IMR-90 (cell line): ENCODE measurements at regions not wholly inside any gene's neighbourhood (a gene's known extent, or its start where the extent isn't known, plus 50 kb on each side); places are given as distances from the start of the nearest gene placed in this dataset.
A peak's percentile ranks its signal among the peaks of the same experiment; 100 is the strongest.

Source experiments
- ATAC-seq: fragments of 200-7000 bp; cut with Tn5 transposase; 2 replicates; pipeline ENCODE4 v1.9.1; 2020; ENCODE audit warnings: low read depth, mild to moderate bottlenecking, moderate library complexity
- BruUV-seq: library from RNA; stranded (reverse); fragments of 400-500 nt; replicated peaks from 2 replicates; lab custom pipeline; 2021; lab: Mats Ljungman, UMichigan
- CTCF ChIA-PET: fragments of 300-600 bp; formaldehyde crosslinking; extraction: SDS; loops from one replicate; lab custom pipeline; 2021; ENCODE audit warnings: antibody characterized with exemption; lab: Yijun Ruan, JAX
- POLR2A ChIA-PET: fragments of 300-600 bp; sonication (Branson Sonifier 250); formaldehyde crosslinking; loops from one replicate; lab custom pipeline; 2022; ENCODE audit warnings: antibody characterized with exemption; ENCODE audit not compliant: unreplicated experiment; lab: Charles Lee
- DNase-seq: peaks from one replicate; pipeline ENCODE4 v3.0.0; 2013
- H2AFZ ChIP-seq: replicated peaks from 2 replicates; pipeline ENCODE3; 2013; ENCODE audit warnings: low read length, mild to moderate bottlenecking; ENCODE audit not compliant: poor library complexity
- H2AK5ac ChIP-seq: 2 replicates; pipeline ENCODE4 v1.6.1; 2013; ENCODE audit warnings: low read depth, low read length, inconsistent platforms
- H2AK9ac ChIP-seq: replicated peaks from 2 replicates; pipeline ENCODE3; 2013; ENCODE audit warnings: mild to moderate bottlenecking, low read depth, low read length, moderate library complexity; ENCODE audit not compliant: poor library complexity
- H2BK120ac ChIP-seq: 2 replicates; pipeline ENCODE4 v1.6.1; 2013; ENCODE audit warnings: low read depth, low read length, inconsistent platforms
- H2BK15ac ChIP-seq: 3 replicates; pipeline ENCODE4 v1.6.1; 2013; ENCODE audit warnings: low read depth, low read length, inconsistent platforms
- H2BK20ac ChIP-seq: 2 replicates; pipeline ENCODE4 v1.6.1; 2013; ENCODE audit warnings: low read depth, mild to moderate bottlenecking, inconsistent platforms, low read length, moderate library complexity
- H2BK5ac ChIP-seq: 2 replicates; pipeline ENCODE4 v1.6.1; 2013; ENCODE audit warnings: mild to moderate bottlenecking, low read depth, low read length, inconsistent platforms; ENCODE audit not compliant: poor library complexity, severe bottlenecking
- H3K14ac ChIP-seq: replicated peaks from 2 replicates; pipeline ENCODE4 v1.6.1; 2013; ENCODE audit warnings: low read depth, low read length, inconsistent platforms
- H3K18ac ChIP-seq: 2 replicates; pipeline ENCODE4 v1.6.1; 2013; ENCODE audit warnings: low read depth, low read length, control low read depth
- H3K23ac ChIP-seq: 2 replicates; pipeline ENCODE4 v1.6.1; 2013; ENCODE audit warnings: low read depth, low read length, inconsistent platforms
- H3K27ac ChIP-seq: 2 replicates; pipeline ENCODE4 v1.5.1; 2013; ENCODE audit warnings: mild to moderate bottlenecking, control low read depth, low read length; ENCODE audit not compliant: insufficient read depth
- H3K27me3 ChIP-seq: 2 replicates; pipeline ENCODE4 v1.6.1; 2013; ENCODE audit warnings: low read length; ENCODE audit not compliant: control insufficient read depth, insufficient read depth
- H3K36me3 ChIP-seq: 2 replicates; pipeline ENCODE4 v1.6.1; 2013; ENCODE audit warnings: low read length, mixed read lengths; ENCODE audit not compliant: control insufficient read depth, insufficient read depth
- H3K4ac ChIP-seq: 2 replicates; pipeline ENCODE4 v1.6.1; 2013; ENCODE audit warnings: low read depth, low read length, inconsistent platforms
- H3K4me1 ChIP-seq: 2 replicates; pipeline ENCODE4 v1.6.1; 2013; ENCODE audit warnings: low read length, mixed read lengths; ENCODE audit not compliant: control insufficient read depth, insufficient read depth
- H3K4me2 ChIP-seq: 2 replicates; pipeline ENCODE4 v1.6.1; 2013; ENCODE audit warnings: low read depth, mild to moderate bottlenecking, control low read depth, low read length, moderate library complexity
- H3K4me3 ChIP-seq: 2 replicates; pipeline ENCODE4 v1.5.1; 2013; ENCODE audit warnings: low read depth, mild to moderate bottlenecking, control low read depth, low read length, moderate library complexity; ENCODE audit not compliant: insufficient read depth
- H3K56ac ChIP-seq: 2 replicates; pipeline ENCODE4 v1.6.1; 2013; ENCODE audit warnings: low read length, inconsistent platforms; ENCODE audit not compliant: insufficient read depth; ENCODE audit errors: extremely low read depth
- H3K79me1 ChIP-seq, 2 experiments: 2 replicates each; pipeline ENCODE4 v1.6.1; 2013; ENCODE audit warnings: low read length in 2 of 2, inconsistent platforms in 1 of 2, low read depth in 1 of 2
- H3K9ac ChIP-seq: 2 replicates; pipeline ENCODE4 v1.6.1; 2013; ENCODE audit warnings: low read depth, low read length, control low read depth
- H3K9me1 ChIP-seq: 2 replicates; pipeline ENCODE4 v1.6.1; 2013; ENCODE audit warnings: low read length, inconsistent platforms; ENCODE audit not compliant: insufficient read depth
- H3K9me3 ChIP-seq: 2 replicates; pipeline ENCODE4 v1.6.1; 2013; ENCODE audit warnings: low read length; ENCODE audit not compliant: control insufficient read depth, insufficient read depth
- H4K20me1 ChIP-seq: 2 replicates; pipeline ENCODE4 v1.6.1; 2013; ENCODE audit warnings: low read length, inconsistent platforms; ENCODE audit not compliant: insufficient read depth
- H4K5ac ChIP-seq: 2 replicates; pipeline ENCODE4 v1.6.1; 2013; ENCODE audit warnings: mild to moderate bottlenecking, low read depth, low read length, control low read depth
- H4K8ac ChIP-seq, 2 experiments: 2 replicates each; pipeline ENCODE4 v1.6.1; 2013; ENCODE audit warnings: low read depth in 2 of 2, low read length in 2 of 2, control low read depth in 1 of 2, inconsistent platforms in 1 of 2
- H4K91ac ChIP-seq: 2 replicates; pipeline ENCODE4 v1.6.1; 2013; ENCODE audit warnings: low read depth, low read length, inconsistent platforms; ENCODE audit not compliant: insufficient read depth
- CEBPB ChIP-seq: IDR thresholded peaks from 2 replicates; pipeline ENCODE4 v1.6.1; 2012; ENCODE audit warnings: low read depth, low read length, improper control_type of control experiment
- CHD1 ChIP-seq: IDR thresholded peaks from 2 replicates; pipeline ENCODE4 v1.6.1; 2012; ENCODE audit warnings: low read depth, low read length, improper control_type of control experiment
- MAZ ChIP-seq: IDR thresholded peaks from 2 replicates; pipeline ENCODE4 v1.6.1; 2012; ENCODE audit warnings: low read depth, mild to moderate bottlenecking, low read length, improper control_type of control experiment, moderate library complexity, borderline replicate concordance
- MXI1 ChIP-seq: IDR thresholded peaks from 2 replicates; pipeline ENCODE4 v1.6.1; 2012; ENCODE audit warnings: low read depth, mild to moderate bottlenecking, low read length, moderate library complexity, borderline replicate concordance
- NFE2L2 ChIP-seq: fragments of 150-350 bp; IDR thresholded peaks from 2 replicates; pipeline ENCODE4 v1.6.1; 2016; ENCODE audit warnings: low read depth, mild to moderate bottlenecking, low read length
- POLR2A ChIP-seq: IDR thresholded peaks from 2 replicates; pipeline ENCODE4 v1.6.1; 2012; ENCODE audit warnings: mild to moderate bottlenecking, low read depth, low read length
- WGBS, 2 experiments: methylation state at CpG; one replicate each; pipeline versions ENCODE4 v1.1.5 to v1.1.7; 2013; ENCODE audit warnings: missing lambda C conversion rate in 2 of 2; ENCODE audit not compliant: insufficient read length in 1 of 2; ENCODE audit errors: extremely low coverage in 2 of 2; 5-methylcytosine and 5-hydroxymethylcytosine counted together
- dilution Hi-C: fragments of 300-500 bp; cut with HindIII; formaldehyde crosslinking; loops from one replicate; pipeline ENCODE4 v1.14.3; 2018; ENCODE audit warnings: low sequenced_read_pairs; ENCODE audit not compliant: unreplicated experiment
- in situ Hi-C: fragments of 300-500 bp; cut with MboI; formaldehyde crosslinking; loops from 3 replicates; pipeline ENCODE4 v1.14.3; 2019; ENCODE audit warnings: low sequenced_read_pairs, inconsistent platforms, mixed read lengths
- intact Hi-C: fragments of 100-400 bp; cut with micrococcal nuclease; formaldehyde crosslinking; loops from 2 replicates; pipeline ENCODE4 v1.10.0; 2022
- TF ChIP-seq, protein P1 (sequence below): fragments of 150-350 bp; IDR thresholded peaks from 2 replicates; pipeline ENCODE4 v1.6.1; 2016; ENCODE audit warnings: low read depth, mild to moderate bottlenecking, low read length, moderate library complexity, borderline replicate concordance
- TF ChIP-seq, protein P2 (sequence below): conservative IDR thresholded peaks from 2 replicates; pipeline ENCODE4 v1.5.1; 2012; ENCODE audit warnings: mild to moderate bottlenecking, low read depth, low read length, improper control_type of control experiment
- TF ChIP-seq, protein P3 (sequence below): fragments of 150-350 bp; IDR thresholded peaks from 2 replicates; pipeline ENCODE4 v1.6.1; 2017; ENCODE audit warnings: mild to moderate bottlenecking, antibody characterized with exemption, low read length, low read depth

DNA sequence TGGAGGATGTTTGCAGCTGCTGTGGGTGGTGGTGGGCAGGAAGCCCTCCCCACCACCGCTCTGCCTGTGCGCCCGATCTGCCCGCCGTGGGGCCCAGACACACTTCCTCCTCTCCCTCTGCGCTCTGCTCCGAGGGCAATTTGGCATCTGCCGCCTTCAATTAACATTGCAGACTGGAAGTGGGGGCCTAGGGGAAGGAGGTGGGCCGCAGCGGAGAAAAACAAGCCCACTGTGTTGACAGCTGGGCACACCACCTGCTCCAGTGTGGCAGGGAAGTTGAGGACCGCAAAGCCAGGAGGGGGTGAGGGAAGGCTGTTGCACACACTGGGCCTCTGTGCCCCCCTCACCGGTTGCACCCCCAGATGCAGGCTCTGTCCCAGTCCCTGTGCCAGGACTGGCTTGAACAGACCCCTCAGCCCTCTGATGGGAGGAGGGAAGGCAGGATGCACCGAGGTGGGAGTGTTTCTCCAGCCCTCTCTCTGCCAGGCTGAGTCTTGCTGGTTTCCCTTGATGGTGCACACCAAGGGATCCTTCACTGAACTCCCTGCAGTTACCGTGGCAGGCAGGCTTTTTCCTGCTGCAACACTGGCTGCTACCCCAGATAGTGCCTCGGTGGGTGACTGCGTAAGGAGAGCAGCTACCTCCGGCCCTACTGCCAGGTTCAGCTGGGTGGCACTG lies 72.8 kb upstream of the MED9 start:
- Histone ChIP-seq H2BK20ac (no peak overlapping the region), H2AK5ac (peak overlapping the region; percentile 43), H2BK15ac (no peak overlapping the region), H4K91ac (no peak overlapping the region), H4K8ac (no peak overlapping the region), H3K36me3 (no peaks in the 10 kb centered on the region), H2AK9ac (no peak overlapping the region), H2AFZ (peak overlapping the region; percentile 64), H2BK120ac (no peak overlapping the region), H3K9ac (no peak overlapping the region), H3K4ac (0 out of 2 replicates have a peak overlapping the region, but pooled peaks have one; percentile 6), H4K20me1 (no peaks in the 10 kb centered on the region), H3K14ac (no peak overlapping the region), H3K4me2 (no peak overlapping the region), H3K27ac (no peak overlapping the region), H3K56ac (no peak overlapping the region), H3K79me1 (no peaks in the 10 kb centered on the region), H2BK5ac (no peak overlapping the region), H4K5ac (no peak overlapping the region), H3K18ac (no peak overlapping the region), H3K4me3 (no peak overlapping the region), H3K9me1 (peaks cover 9% of the 10 kb centered on the region; the same call in 1 of the 2 replicates), H3K4me1 (peaks cover 5% of the 10 kb centered on the region; the same call in 1 of the 2 replicates), H3K9me3 (no peaks in the 10 kb centered on the region), H3K27me3 (no peaks in the 10 kb centered on the region), H3K23ac (no peak overlapping the region; the same call in 1 of the 2 replicates)
- TF ChIP-seq, protein P1, sequence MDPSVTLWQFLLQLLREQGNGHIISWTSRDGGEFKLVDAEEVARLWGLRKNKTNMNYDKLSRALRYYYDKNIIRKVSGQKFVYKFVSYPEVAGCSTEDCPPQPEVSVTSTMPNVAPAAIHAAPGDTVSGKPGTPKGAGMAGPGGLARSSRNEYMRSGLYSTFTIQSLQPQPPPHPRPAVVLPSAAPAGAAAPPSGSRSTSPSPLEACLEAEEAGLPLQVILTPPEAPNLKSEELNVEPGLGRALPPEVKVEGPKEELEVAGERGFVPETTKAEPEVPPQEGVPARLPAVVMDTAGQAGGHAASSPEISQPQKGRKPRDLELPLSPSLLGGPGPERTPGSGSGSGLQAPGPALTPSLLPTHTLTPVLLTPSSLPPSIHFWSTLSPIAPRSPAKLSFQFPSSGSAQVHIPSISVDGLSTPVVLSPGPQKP = no peak
- TF ChIP-seq MAZ (no peak), CEBPB (no peak), POLR2A (no peak), MXI1 (no peak), NFE2L2 (no peak), CHD1 (no peak)
- TF ChIP-seq, protein P2, sequence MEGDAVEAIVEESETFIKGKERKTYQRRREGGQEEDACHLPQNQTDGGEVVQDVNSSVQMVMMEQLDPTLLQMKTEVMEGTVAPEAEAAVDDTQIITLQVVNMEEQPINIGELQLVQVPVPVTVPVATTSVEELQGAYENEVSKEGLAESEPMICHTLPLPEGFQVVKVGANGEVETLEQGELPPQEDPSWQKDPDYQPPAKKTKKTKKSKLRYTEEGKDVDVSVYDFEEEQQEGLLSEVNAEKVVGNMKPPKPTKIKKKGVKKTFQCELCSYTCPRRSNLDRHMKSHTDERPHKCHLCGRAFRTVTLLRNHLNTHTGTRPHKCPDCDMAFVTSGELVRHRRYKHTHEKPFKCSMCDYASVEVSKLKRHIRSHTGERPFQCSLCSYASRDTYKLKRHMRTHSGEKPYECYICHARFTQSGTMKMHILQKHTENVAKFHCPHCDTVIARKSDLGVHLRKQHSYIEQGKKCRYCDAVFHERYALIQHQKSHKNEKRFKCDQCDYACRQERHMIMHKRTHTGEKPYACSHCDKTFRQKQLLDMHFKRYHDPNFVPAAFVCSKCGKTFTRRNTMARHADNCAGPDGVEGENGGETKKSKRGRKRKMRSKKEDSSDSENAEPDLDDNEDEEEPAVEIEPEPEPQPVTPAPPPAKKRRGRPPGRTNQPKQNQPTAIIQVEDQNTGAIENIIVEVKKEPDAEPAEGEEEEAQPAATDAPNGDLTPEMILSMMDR = no peak
- TF ChIP-seq, protein P3, sequence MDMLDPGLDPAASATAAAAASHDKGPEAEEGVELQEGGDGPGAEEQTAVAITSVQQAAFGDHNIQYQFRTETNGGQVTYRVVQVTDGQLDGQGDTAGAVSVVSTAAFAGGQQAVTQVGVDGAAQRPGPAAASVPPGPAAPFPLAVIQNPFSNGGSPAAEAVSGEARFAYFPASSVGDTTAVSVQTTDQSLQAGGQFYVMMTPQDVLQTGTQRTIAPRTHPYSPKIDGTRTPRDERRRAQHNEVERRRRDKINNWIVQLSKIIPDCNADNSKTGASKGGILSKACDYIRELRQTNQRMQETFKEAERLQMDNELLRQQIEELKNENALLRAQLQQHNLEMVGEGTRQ = no peak
- in situ Hi-C loops = loop anchor here (5.0 kb wide), 1 partner anchor 48 kb away; no protein-coding TSS in a partner anchor
- WGBS, 2 experiments = 81% methylated on average over 4 of the region's 17 CpGs; no CpG with 5 or more reads in 1 of the 2 experiments
- intact Hi-C loops = no loop called here
- DNase-seq = no peak
- dilution Hi-C loops = no loop called here
- no TSS peak for BruUV-seq
- ATAC-seq = no peak
- ChIA-PET CTCF (no interaction called here), POLR2A (no interaction called here)
